HG02623 (cell line): ENCODE measurements at regions not wholly inside any gene's neighbourhood (a gene's known extent, or its start where the extent isn't known, plus 50 kb on each side); places are given as distances from the start of the nearest gene placed in this dataset.

ENCODE experiments used
- ATAC-seq: cut with Tn5 transposase; IDR thresholded peaks from one replicate; pipeline ENCODE4 v1.9.1; 2021; ENCODE audit warnings: moderate library complexity; ENCODE audit not compliant: unreplicated experiment

DNA sequence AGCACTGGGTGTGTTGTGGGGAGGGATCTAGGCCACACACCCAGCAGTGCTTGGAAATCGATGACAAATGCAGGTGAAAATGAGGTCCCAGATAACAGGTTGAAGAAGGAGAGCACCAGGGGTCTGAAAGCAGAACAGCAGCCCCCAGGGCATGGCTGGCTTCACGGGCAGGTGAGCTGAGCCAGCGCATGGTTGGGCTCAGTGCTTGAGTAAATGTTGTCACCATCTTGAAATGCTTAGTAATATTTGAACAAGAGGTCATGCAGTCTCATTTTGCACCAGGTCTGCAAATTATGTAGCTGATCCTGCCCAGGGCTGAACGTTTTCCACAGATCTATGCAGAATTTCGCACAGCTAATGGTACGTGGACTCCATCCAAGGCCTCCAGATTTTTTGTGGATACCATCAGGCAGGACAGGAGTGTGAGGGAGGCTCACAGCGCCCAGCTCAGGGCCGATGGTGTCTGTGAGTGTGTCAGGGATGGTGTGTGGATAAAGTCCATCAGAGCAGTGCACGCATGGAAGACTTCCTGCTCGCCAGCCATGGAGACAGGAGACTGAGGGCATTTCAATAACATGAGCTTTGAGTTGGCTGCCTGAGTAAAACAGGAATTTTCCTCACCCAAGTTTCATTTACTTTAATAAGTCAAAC, 53.1 kb upstream of the SNX9 start:
- no peak for ATAC-seq

DNA sequence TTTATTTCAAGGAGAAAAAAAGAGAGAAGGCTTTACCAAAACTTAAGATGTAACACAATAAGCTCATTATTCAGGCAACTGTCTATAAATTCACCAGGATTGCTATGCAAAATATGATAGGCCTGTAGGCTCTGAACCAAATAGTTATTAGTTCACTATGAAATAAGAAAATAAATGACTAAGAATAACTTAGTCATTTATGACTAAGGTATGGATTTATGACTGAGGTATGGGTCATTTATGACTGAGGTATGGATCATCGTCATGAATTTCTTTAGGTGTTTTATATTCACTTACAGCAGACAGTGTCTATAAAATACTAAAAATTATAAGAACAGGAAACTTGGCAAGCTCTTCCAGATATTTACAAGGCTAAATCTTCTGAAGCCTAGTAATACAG, 52.1 kb upstream of the SNX9 start:
- ATAC-seq, result no peak

DNA sequence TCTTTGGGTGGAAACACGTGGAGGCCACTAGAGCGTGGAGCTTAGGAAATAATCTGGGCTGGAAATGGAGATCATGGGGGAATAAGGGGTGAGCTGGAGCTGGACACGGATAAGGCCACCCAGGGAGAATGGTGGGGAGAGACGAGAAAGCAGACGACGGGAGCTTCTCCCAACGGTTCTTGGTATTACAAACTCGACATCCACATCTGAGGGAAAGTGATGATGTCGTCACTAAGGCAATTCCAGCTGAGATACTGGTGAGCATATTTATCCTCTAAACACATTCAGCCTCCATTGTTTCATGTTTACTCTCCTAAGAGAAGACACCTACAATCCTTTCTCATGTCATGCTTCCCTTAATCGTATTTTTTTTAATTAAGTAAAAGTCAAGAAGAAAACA, 50.2 kb upstream of the SNX9 start:
- ATAC-seq, result no peak
